D721Med (cell line): ENCODE measurements at regions not wholly inside any gene's neighbourhood (a gene's known extent, or its start where the extent isn't known, plus 50 kb on each side); places are given as distances from the start of the nearest gene placed in this dataset.

Source experiments
- DNase-seq: peaks from one replicate; pipeline ENCODE4 v3.0.0; 2011; ENCODE audit warnings: low spot score; ENCODE audit not compliant: insufficient read length
- FAIRE-seq: peaks from 2 replicates; lab custom pipeline; 2011; peaks lifted over from hg19 to GRCh38; lab: Jason Lieb, UNC
- TF ChIP-seq, protein P1 (sequence below): IDR thresholded peaks from 2 replicates; pipeline ENCODE4 v1.5.1; 2012; ENCODE audit warnings: mild to moderate bottlenecking, control low read depth; ENCODE audit not compliant: insufficient read depth; ENCODE audit errors: missing control alignments

GRCh38 chr12:115478505-115478904 lies 794.5 kb upstream of the TBX3 start:
- DNase-seq, result no peak
- TF ChIP-seq, protein P1, sequence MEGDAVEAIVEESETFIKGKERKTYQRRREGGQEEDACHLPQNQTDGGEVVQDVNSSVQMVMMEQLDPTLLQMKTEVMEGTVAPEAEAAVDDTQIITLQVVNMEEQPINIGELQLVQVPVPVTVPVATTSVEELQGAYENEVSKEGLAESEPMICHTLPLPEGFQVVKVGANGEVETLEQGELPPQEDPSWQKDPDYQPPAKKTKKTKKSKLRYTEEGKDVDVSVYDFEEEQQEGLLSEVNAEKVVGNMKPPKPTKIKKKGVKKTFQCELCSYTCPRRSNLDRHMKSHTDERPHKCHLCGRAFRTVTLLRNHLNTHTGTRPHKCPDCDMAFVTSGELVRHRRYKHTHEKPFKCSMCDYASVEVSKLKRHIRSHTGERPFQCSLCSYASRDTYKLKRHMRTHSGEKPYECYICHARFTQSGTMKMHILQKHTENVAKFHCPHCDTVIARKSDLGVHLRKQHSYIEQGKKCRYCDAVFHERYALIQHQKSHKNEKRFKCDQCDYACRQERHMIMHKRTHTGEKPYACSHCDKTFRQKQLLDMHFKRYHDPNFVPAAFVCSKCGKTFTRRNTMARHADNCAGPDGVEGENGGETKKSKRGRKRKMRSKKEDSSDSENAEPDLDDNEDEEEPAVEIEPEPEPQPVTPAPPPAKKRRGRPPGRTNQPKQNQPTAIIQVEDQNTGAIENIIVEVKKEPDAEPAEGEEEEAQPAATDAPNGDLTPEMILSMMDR, result no peak
- no peak for FAIRE-seq

DNA sequence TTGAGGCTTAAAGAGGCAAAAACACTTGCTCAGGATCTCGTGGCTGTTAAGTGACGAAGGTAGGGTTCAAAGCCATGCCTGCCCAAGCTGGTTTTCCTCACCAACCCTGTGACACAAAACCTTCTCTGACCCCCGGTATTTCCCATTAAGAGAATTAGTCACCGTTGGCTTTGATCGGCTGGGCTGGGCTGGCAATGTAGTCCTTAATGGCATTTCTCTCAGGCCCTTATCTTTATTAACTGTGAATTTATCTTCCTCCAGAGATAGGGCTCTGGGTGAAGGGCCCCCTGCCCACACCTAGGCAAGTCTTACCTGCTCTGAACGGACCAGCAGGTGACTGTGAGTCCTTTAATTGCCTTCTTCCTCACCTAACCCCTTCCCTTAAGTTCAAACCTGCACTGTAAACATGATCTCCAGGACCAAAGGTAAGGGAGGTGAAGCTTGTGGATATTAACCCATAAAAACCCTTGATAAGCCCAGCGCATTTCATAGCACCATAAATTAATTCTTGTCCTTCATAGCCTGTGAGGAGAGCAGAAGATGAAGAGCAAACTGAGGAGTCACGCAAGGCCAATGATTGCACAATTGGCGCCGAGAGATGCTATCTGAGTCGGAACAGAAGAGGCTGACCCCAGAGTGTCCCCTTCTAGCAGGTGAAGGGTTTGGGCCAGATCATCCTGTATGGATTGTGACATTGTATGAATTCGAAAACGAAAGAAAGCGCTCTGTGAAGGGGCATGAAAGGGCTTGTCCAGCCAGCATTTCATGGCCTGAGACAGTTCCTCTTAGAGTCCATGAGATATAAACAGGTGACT lies 790.8 kb upstream of the TBX3 start:
- TF ChIP-seq, protein P1, result no peak
- DNase-seq (no peak), FAIRE-seq (no peak)

DNA sequence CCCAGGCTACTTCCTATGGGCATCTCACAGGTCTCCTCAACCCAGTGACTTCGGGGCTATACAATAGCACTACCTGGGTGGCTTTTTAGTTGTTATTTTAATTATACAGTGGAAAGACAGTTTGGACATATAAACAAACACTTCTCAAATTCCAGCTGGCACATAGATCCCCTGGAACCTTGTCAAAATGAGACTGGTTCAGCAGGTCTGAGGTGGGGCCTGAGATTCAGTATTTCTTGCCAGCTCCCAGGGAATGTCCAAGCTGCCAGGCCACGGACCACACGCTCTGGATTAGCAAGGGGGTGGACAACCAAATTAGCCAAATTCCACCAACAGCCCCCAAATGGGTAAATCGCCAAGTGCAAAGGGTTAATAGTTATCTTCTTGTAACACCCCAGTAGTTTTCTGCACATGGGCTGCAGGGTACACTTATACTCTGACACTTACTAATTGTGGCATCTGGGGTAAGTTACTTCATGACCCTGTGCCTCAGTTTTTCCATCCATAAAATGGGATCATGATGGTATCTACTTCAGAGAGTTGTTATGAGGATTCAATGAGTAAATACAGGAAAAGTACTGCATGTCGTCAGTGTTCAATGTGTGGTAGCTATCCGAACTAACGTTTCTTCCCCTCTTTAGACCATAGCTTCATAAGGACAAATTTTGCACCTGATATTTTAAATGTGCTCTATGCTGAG lies 789.4 kb upstream of the TBX3 start:
- FAIRE-seq, result no peak
- DNase-seq, result no peak
- TF ChIP-seq, protein P1, result no peak

- FAIRE-seq, result no peak
These were observed 788.9 kb upstream of the TBX3 start for GRCh38 chr12:115472852-115473251.

GRCh38 chr12:115470977-115471376 lies 787.0 kb upstream of the TBX3 start:
- TF ChIP-seq, protein P1, result no peak
- DNase-seq (no peak), FAIRE-seq (no peak)

More at GRCh38 chr12:115472852-115473251, 788.9 kb upstream of the TBX3 start:
- no peak for DNase-seq
- TF ChIP-seq, protein P1, result no peak

GRCh38 chr12:115470526-115470925 lies 786.6 kb upstream of the TBX3 start:
- FAIRE-seq, result no peak

More at GRCh38 chr12:115470526-115470925, 786.6 kb upstream of the TBX3 start:
- TF ChIP-seq, protein P1, result no peak
- DNase-seq, result no peak
